Suprapubic skin (tissue), 4 donors: ENCODE measurements at regions not wholly inside any gene's neighbourhood (a gene's known extent, or its start where the extent isn't known, plus 50 kb on each side); places are given as distances from the start of the nearest gene placed in this dataset.

Source experiments
- DNase-seq, 2 donors: peaks; one replicate each; pipeline ENCODE4 v3.0.0-alpha.2; 2019; ENCODE audit warnings: low spot score in 2 of 2
- H3K27ac ChIP-seq: fragments of 200-600 bp; sonication (generic); one replicate; pipeline ENCODE4 v1.5.1; 2019
- H3K27me3 ChIP-seq: fragments of 200-600 bp; sonication (generic); one replicate; pipeline ENCODE4 v1.5.1; 2019
- H3K36me3 ChIP-seq: fragments of 200-600 bp; sonication (generic); one replicate; pipeline ENCODE4 v1.5.1; 2019
- H3K4me1 ChIP-seq: fragments of 200-600 bp; sonication (generic); one replicate; pipeline ENCODE4 v1.5.1; 2019
- H3K4me3 ChIP-seq: fragments of 200-600 bp; sonication (generic); one replicate; pipeline ENCODE4 v1.5.1; 2019; ENCODE audit warnings: mild to moderate bottlenecking
- H3K9me3 ChIP-seq: fragments of 200-600 bp; sonication (generic); one replicate; pipeline ENCODE4 v1.5.1; 2019
- EP300 ChIP-seq: sonication (generic); formaldehyde crosslinking; IDR thresholded peaks from one replicate; pipeline ENCODE4 v1.6.1; 2017; ENCODE audit warnings: antibody characterized with exemption
- POLR2A ChIP-seq, 2 donors: fragments of 450-650 bp; IDR thresholded peaks; one replicate each; pipeline ENCODE4 v1.6.1; 2017; ENCODE audit warnings: antibody characterized with exemption in 2 of 2, mild to moderate bottlenecking in 2 of 2, moderate library complexity in 2 of 2
- POLR2AphosphoS5 ChIP-seq, 3 donors: sonication (generic); formaldehyde crosslinking; IDR thresholded peaks; one replicate each; pipeline ENCODE4 v1.6.1; 2017; ENCODE audit warnings: antibody characterized with exemption in 3 of 3
- WGBS: methylation state at CpG from one replicate; pipeline ENCODE4 v1.1.5; 2018; 5-methylcytosine and 5-hydroxymethylcytosine counted together
- TF ChIP-seq, protein P1 (sequence below), 2 donors: fragments of 200-600 bp in 1 of 2; fragments of 450-650 bp in 1 of 2; sonication (generic) in 1 of 2; IDR thresholded peaks; one replicate each; pipeline ENCODE4 v1.5.1; 2016 to 2019; ENCODE audit warnings: antibody characterized with exemption in 2 of 2, mild to moderate bottlenecking in 1 of 2, moderate library complexity in 1 of 2

DNA sequence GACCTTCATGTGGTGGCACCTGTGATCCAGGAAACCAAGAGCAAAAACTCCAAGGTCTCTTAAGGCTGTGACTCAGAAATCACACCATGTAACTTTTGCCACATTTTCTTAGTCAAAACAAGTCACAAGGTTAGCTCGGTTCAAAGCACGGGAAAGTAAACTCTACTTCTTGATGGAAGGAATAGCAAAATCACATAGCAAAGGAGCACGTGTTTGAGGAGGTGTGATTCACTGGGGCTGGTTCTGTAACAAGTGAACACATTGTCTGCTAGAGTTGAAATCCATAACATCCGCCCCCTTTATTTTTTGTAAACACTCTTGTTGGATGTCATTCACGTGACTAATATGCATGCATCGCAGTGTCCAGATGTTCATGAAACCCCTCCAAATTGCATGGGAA, 415.0 kb upstream of the MAF start:
- H3K4me1 ChIP-seq = no peaks in the 10 kb centered on the region
- no peaks in the 10 kb centered on the region for H3K9me3 ChIP-seq
- no peak overlapping the region for H3K27ac ChIP-seq
- no peaks in the 10 kb centered on the region for H3K36me3 ChIP-seq
- H3K27me3 ChIP-seq = no peaks in the 10 kb centered on the region
- H3K4me3 ChIP-seq = no peak overlapping the region
- TF ChIP-seq, protein P1, sequence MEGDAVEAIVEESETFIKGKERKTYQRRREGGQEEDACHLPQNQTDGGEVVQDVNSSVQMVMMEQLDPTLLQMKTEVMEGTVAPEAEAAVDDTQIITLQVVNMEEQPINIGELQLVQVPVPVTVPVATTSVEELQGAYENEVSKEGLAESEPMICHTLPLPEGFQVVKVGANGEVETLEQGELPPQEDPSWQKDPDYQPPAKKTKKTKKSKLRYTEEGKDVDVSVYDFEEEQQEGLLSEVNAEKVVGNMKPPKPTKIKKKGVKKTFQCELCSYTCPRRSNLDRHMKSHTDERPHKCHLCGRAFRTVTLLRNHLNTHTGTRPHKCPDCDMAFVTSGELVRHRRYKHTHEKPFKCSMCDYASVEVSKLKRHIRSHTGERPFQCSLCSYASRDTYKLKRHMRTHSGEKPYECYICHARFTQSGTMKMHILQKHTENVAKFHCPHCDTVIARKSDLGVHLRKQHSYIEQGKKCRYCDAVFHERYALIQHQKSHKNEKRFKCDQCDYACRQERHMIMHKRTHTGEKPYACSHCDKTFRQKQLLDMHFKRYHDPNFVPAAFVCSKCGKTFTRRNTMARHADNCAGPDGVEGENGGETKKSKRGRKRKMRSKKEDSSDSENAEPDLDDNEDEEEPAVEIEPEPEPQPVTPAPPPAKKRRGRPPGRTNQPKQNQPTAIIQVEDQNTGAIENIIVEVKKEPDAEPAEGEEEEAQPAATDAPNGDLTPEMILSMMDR (IDR thresholded peaks at IDR 0.05) = no peak
- TF ChIP-seq POLR2A (IDR thresholded peaks at IDR 0.05) = no peak
- TF ChIP-seq EP300 = no peak
- no peak for TF ChIP-seq POLR2AphosphoS5 (IDR thresholded peaks at IDR 0.05)
- WGBS = 76% methylated on average over 6 of the region's 6 CpGs
- DNase-seq = no peak

- WGBS = 24% methylated on average over 1 of the region's 1 CpG
These were observed 413.9 kb upstream of the MAF start for GRCh38 chr16:80014241-80014939.

GRCh38 chr16:80012586-80012985, 412.0 kb upstream of the MAF start:
- no peaks in the 10 kb centered on the region for H3K36me3 ChIP-seq
- H3K27ac ChIP-seq = no peak overlapping the region
- no peaks in the 10 kb centered on the region for H3K27me3 ChIP-seq
- no peaks in the 10 kb centered on the region for H3K4me1 ChIP-seq
- 87% methylated on average over 3 of the region's 3 CpGs for WGBS
- no peak for TF ChIP-seq POLR2AphosphoS5 (IDR thresholded peaks at IDR 0.05)
- TF ChIP-seq, protein P1 (IDR thresholded peaks at IDR 0.05) = no peak
- no peak for TF ChIP-seq EP300
- no peak for TF ChIP-seq POLR2A (IDR thresholded peaks at IDR 0.05)
- no peak for DNase-seq
- no peaks in the 10 kb centered on the region for H3K9me3 ChIP-seq
- no peak overlapping the region for H3K4me3 ChIP-seq

More at GRCh38 chr16:80014241-80014939, 413.9 kb upstream of the MAF start:
- Histone ChIP-seq H3K4me3 (no peak overlapping the region), H3K36me3 (no peaks in the 10 kb centered on the region), H3K27me3 (no peaks in the 10 kb centered on the region), H3K27ac (no peak overlapping the region), H3K9me3 (no peaks in the 10 kb centered on the region), H3K4me1 (no peaks in the 10 kb centered on the region)
- no peak for DNase-seq
- TF ChIP-seq POLR2A (IDR thresholded peaks at IDR 0.05) = no peak

GRCh38 chr16:80009971-80010659, 409.6 kb upstream of the MAF start:
- WGBS = 64% methylated on average over 4 of the region's 4 CpGs
- Histone ChIP-seq H3K27ac (no peak overlapping the region), H3K27me3 (no peaks in the 10 kb centered on the region), H3K4me1 (peaks cover 7% of the 10 kb centered on the region), H3K9me3 (no peaks in the 10 kb centered on the region), H3K4me3 (no peak overlapping the region), H3K36me3 (no peaks in the 10 kb centered on the region)
- DNase-seq = no peak
- TF ChIP-seq, protein P1 (IDR thresholded peaks at IDR 0.05) = no peak
- TF ChIP-seq POLR2A (IDR thresholded peaks at IDR 0.05) (no peak), EP300 (no peak), POLR2AphosphoS5 (IDR thresholded peaks at IDR 0.05) (no peak)

- H3K4me1 ChIP-seq = peaks cover 7% of the 10 kb centered on the region
- no peak for DNase-seq
- H3K27ac ChIP-seq = no peak overlapping the region
- no peaks in the 10 kb centered on the region for H3K27me3 ChIP-seq
- 97% methylated on average over 2 of the region's 2 CpGs for WGBS
- H3K4me3 ChIP-seq = no peak overlapping the region
- no peak for TF ChIP-seq POLR2A (IDR thresholded peaks at IDR 0.05)
- TF ChIP-seq POLR2AphosphoS5 (IDR thresholded peaks at IDR 0.05) = no peak
- TF ChIP-seq, protein P1 (IDR thresholded peaks at IDR 0.05) = no peak
- TF ChIP-seq EP300 = no peak
- H3K9me3 ChIP-seq = no peaks in the 10 kb centered on the region
- H3K36me3 ChIP-seq = no peaks in the 10 kb centered on the region
These were observed 408.3 kb upstream of the MAF start for GRCh38 chr16:80008857-80009256.
